ENCODE measurements at regions not wholly inside any gene's neighbourhood (a gene's known extent, or its start where the extent isn't known, plus 50 kb on each side); places are given as distances from the start of the nearest gene placed in this dataset.

GRCh38 chr21:38668541-38668940, 137.2 kb upstream of the ETS2 start:
- Histone ChIP-seq H3K27me3 (ENCODE audit: control insufficient read depth in 4 of 4, insufficient read depth in 4 of 4, low read length in 3 of 4) (peaks cover 0 to 3% (median 0%) of the 10 kb centered on the region in 4 donors), H3K4me1 (ENCODE audit: control insufficient read depth in 4 of 4, insufficient read depth in 4 of 4, low read length in 3 of 4) (no peaks in the 10 kb centered on the region), H3K9me3 (ENCODE audit: control insufficient read depth in 4 of 4, low read length in 3 of 4) (no peaks in the 10 kb centered on the region), H3K4me3 (ENCODE audit: low read depth in 1 of 3, low read length in 3 of 3) (no peak overlapping the region), H3K27ac (ENCODE audit: low read depth in 1 of 2, low read length in 2 of 2) (no peak overlapping the region), H3K36me3 (ENCODE audit: control insufficient read depth in 4 of 4, insufficient read depth in 3 of 4, low read depth in 1 of 4, low read length in 3 of 4) (no peaks in the 10 kb centered on the region), H3K9ac (ENCODE audit: low read depth in 1 of 2, low read length in 2 of 2) (no peak overlapping the region)
- WGBS, result 77% methylated on average over 6 of the region's 6 CpGs
- no peak for DNase-seq (ENCODE audit: low spot score)
- TF ChIP-seq NR2F2 (IDR thresholded peaks at IDR 0.05) (no peak), MAX (IDR thresholded peaks at IDR 0.05) (no peak), JUND (IDR thresholded peaks at IDR 0.05) (no peak), RXRA (IDR thresholded peaks at IDR 0.05) (no peak), RAD21 (IDR thresholded peaks at IDR 0.05) (no peak), FOXA2 (IDR thresholded peaks at IDR 0.05) (no peak), SP1 (IDR thresholded peaks at IDR 0.05) (no peak), ATF3 (IDR thresholded peaks at IDR 0.05) (no peak), YY1 (IDR thresholded peaks at IDR 0.05) (no peak), FOXA1 (IDR thresholded peaks at IDR 0.05) (no peak), REST (IDR thresholded peaks at IDR 0.05) (no peak)

GRCh38 chr21:38669186-38669585, 136.5 kb upstream of the ETS2 start:
- no peak overlapping the region for H3K27ac ChIP-seq (ENCODE audit: low read depth in 1 of 2, low read length in 2 of 2)
- peaks cover 0 to 3% (median 0%) of the 10 kb centered on the region in 4 donors for H3K27me3 ChIP-seq (ENCODE audit: control insufficient read depth in 4 of 4, insufficient read depth in 4 of 4, low read length in 3 of 4)
- WGBS, result 73% methylated on average over 6 of the region's 6 CpGs
- no peaks in the 10 kb centered on the region for H3K4me1 ChIP-seq (ENCODE audit: control insufficient read depth in 4 of 4, insufficient read depth in 4 of 4, low read length in 3 of 4)
- no peak for TF ChIP-seq SP1 (IDR thresholded peaks at IDR 0.05)
- TF ChIP-seq TAF1 (conservative IDR thresholded peaks at IDR 0.05), result no peak
- peak; percentile 67 to 73 for TF ChIP-seq RAD21 (IDR thresholded peaks at IDR 0.05)
- TF ChIP-seq NR2F2 (IDR thresholded peaks at IDR 0.05), result no peak
- no peak for TF ChIP-seq HNF4G (IDR thresholded peaks at IDR 0.05)
- no peak for TF ChIP-seq FOXA2 (IDR thresholded peaks at IDR 0.05)
- TF ChIP-seq YY1 (IDR thresholded peaks at IDR 0.05), result no peak
- no peak for TF ChIP-seq EGR1 (IDR thresholded peaks at IDR 0.05; ENCODE audit: low read depth in 2 of 2)
- no peak for TF ChIP-seq JUND (IDR thresholded peaks at IDR 0.05)
- TF ChIP-seq HNF4A (conservative IDR thresholded peaks at IDR 0.05), result no peak
- no peak for TF ChIP-seq REST (IDR thresholded peaks at IDR 0.05)
- TF ChIP-seq MAX (IDR thresholded peaks at IDR 0.05), result no peak
- TF ChIP-seq ATF3 (IDR thresholded peaks at IDR 0.05), result no peak
- TF ChIP-seq FOXA1 (IDR thresholded peaks at IDR 0.05), result no peak
- TF ChIP-seq GABPA (IDR thresholded peaks at IDR 0.05 in 1 of 2, conservative IDR thresholded peaks at IDR 0.05 in 1 of 2), result no peak
- TF ChIP-seq CTCF (IDR thresholded peaks at IDR 0.05; ENCODE audit: low read depth, low read length, missing input control), result peak; percentile 40
- no peak for TF ChIP-seq ZBTB33 (IDR thresholded peaks at IDR 0.05)
- no peak for TF ChIP-seq RXRA (IDR thresholded peaks at IDR 0.05)
- H3K9ac ChIP-seq (ENCODE audit: low read depth in 1 of 2, low read length in 2 of 2), result no peak overlapping the region
- no peaks in the 10 kb centered on the region for H3K9me3 ChIP-seq (ENCODE audit: control insufficient read depth in 4 of 4, low read length in 3 of 4)
- no peak for DNase-seq (ENCODE audit: low spot score)
- H3K36me3 ChIP-seq (ENCODE audit: control insufficient read depth in 4 of 4, insufficient read depth in 3 of 4, low read depth in 1 of 4, low read length in 3 of 4), result no peaks in the 10 kb centered on the region
- no peak overlapping the region for H3K4me3 ChIP-seq (ENCODE audit: low read depth in 1 of 3, low read length in 3 of 3)

Measured in liver (tissue), 8 donors.